ENCODE measurements at regions not wholly inside any gene's neighbourhood (a gene's known extent, or its start where the extent isn't known, plus 50 kb on each side); places are given as distances from the start of the nearest gene placed in this dataset.

GRCh38 chr9:80957801-80958200 lies 731.5 kb downstream of the TLE1 start:
- Histone ChIP-seq H3K27ac (ENCODE audit: low read depth, low read length, severe bottlenecking) (no peak overlapping the region), H3K4me1 (ENCODE audit: control insufficient read depth, insufficient read depth, low read length, poor library complexity, severe bottlenecking) (no peaks in the 10 kb centered on the region), H3K36me3 (ENCODE audit: control insufficient read depth, insufficient read depth, low read length) (no peaks in the 10 kb centered on the region), H3K4me3 (ENCODE audit: extremely low read depth, insufficient read depth, low read length, poor library complexity, severe bottlenecking) (no peak overlapping the region), H3K9me3 (ENCODE audit: control insufficient read depth, low read length) (no peaks in the 10 kb centered on the region)
- no CpG with 5 or more reads among the region's 3 CpGs for WGBS, 2 experiments (ENCODE audit: insufficient coverage in 2 of 2)

- H3K4me3 ChIP-seq (ENCODE audit: extremely low read depth, insufficient read depth, low read length, poor library complexity, severe bottlenecking), result no peak overlapping the region
- 83 to 88% methylated on average over 1 to 2 of the region's 2 CpGs for WGBS, 2 experiments (ENCODE audit: insufficient coverage in 2 of 2)
- H3K4me1 ChIP-seq (ENCODE audit: control insufficient read depth, insufficient read depth, low read length, poor library complexity, severe bottlenecking), result no peaks in the 10 kb centered on the region
- no peaks in the 10 kb centered on the region for H3K36me3 ChIP-seq (ENCODE audit: control insufficient read depth, insufficient read depth, low read length)
- no peak overlapping the region for H3K27ac ChIP-seq (ENCODE audit: low read depth, low read length, severe bottlenecking)
- H3K9me3 ChIP-seq (ENCODE audit: control insufficient read depth, low read length), result no peaks in the 10 kb centered on the region
Observed at GRCh38 chr9:80954521-80954920, 734.8 kb downstream of the TLE1 start.

GRCh38 chr9:80952363-80952922 lies 736.9 kb downstream of the TLE1 start:
- Histone ChIP-seq H3K36me3 (ENCODE audit: control insufficient read depth, insufficient read depth, low read length) (no peaks in the 10 kb centered on the region), H3K4me1 (ENCODE audit: control insufficient read depth, insufficient read depth, low read length, poor library complexity, severe bottlenecking) (no peaks in the 10 kb centered on the region), H3K27ac (ENCODE audit: low read depth, low read length, severe bottlenecking) (no peak overlapping the region), H3K9me3 (ENCODE audit: control insufficient read depth, low read length) (no peaks in the 10 kb centered on the region), H3K4me3 (ENCODE audit: extremely low read depth, insufficient read depth, low read length, poor library complexity, severe bottlenecking) (no peak overlapping the region)
- WGBS, 2 experiments (ENCODE audit: insufficient coverage in 2 of 2), result 78 to 92% methylated on average over 4 of the region's 5 CpGs

GRCh38 chr9:80951675-80952074 lies 737.7 kb downstream of the TLE1 start:
- Histone ChIP-seq H3K9me3 (ENCODE audit: control insufficient read depth, low read length) (no peaks in the 10 kb centered on the region), H3K4me3 (ENCODE audit: extremely low read depth, insufficient read depth, low read length, poor library complexity, severe bottlenecking) (no peak overlapping the region), H3K36me3 (ENCODE audit: control insufficient read depth, insufficient read depth, low read length) (no peaks in the 10 kb centered on the region), H3K4me1 (ENCODE audit: control insufficient read depth, insufficient read depth, low read length, poor library complexity, severe bottlenecking) (no peaks in the 10 kb centered on the region), H3K27ac (ENCODE audit: low read depth, low read length, severe bottlenecking) (no peak overlapping the region)
- 87 to 98% methylated on average over 2 to 5 of the region's 7 CpGs for WGBS, 2 experiments (ENCODE audit: insufficient coverage in 2 of 2)

GRCh38 chr9:80948876-80949275 lies 740.5 kb downstream of the TLE1 start:
- Histone ChIP-seq H3K9me3 (ENCODE audit: control insufficient read depth, low read length) (no peaks in the 10 kb centered on the region), H3K4me3 (ENCODE audit: extremely low read depth, insufficient read depth, low read length, poor library complexity, severe bottlenecking) (no peak overlapping the region), H3K36me3 (ENCODE audit: control insufficient read depth, insufficient read depth, low read length) (no peaks in the 10 kb centered on the region), H3K27ac (ENCODE audit: low read depth, low read length, severe bottlenecking) (no peak overlapping the region), H3K4me1 (ENCODE audit: control insufficient read depth, insufficient read depth, low read length, poor library complexity, severe bottlenecking) (no peaks in the 10 kb centered on the region)
- no CpG with 5 or more reads among the region's 4 CpGs for WGBS, 2 experiments (ENCODE audit: insufficient coverage in 2 of 2)

GRCh38 chr9:80948066-80948465 lies 741.3 kb downstream of the TLE1 start:
- Histone ChIP-seq H3K4me1 (ENCODE audit: control insufficient read depth, insufficient read depth, low read length, poor library complexity, severe bottlenecking) (no peaks in the 10 kb centered on the region), H3K9me3 (ENCODE audit: control insufficient read depth, low read length) (no peaks in the 10 kb centered on the region), H3K36me3 (ENCODE audit: control insufficient read depth, insufficient read depth, low read length) (no peaks in the 10 kb centered on the region), H3K27ac (ENCODE audit: low read depth, low read length, severe bottlenecking) (no peak overlapping the region), H3K4me3 (ENCODE audit: extremely low read depth, insufficient read depth, low read length, poor library complexity, severe bottlenecking) (no peak overlapping the region)
- WGBS, 2 experiments (ENCODE audit: insufficient coverage in 2 of 2), result 79 to 100% methylated on average over 1 to 2 of the region's 3 CpGs

- Histone ChIP-seq H3K27ac (ENCODE audit: low read depth, low read length, severe bottlenecking) (no peak overlapping the region), H3K36me3 (ENCODE audit: control insufficient read depth, insufficient read depth, low read length) (no peaks in the 10 kb centered on the region), H3K4me1 (ENCODE audit: control insufficient read depth, insufficient read depth, low read length, poor library complexity, severe bottlenecking) (no peaks in the 10 kb centered on the region), H3K9me3 (ENCODE audit: control insufficient read depth, low read length) (no peaks in the 10 kb centered on the region), H3K4me3 (ENCODE audit: extremely low read depth, insufficient read depth, low read length, poor library complexity, severe bottlenecking) (no peak overlapping the region)
- no CpG with 5 or more reads among the region's 1 CpG for WGBS, 2 experiments (ENCODE audit: insufficient coverage in 2 of 2)
Observed at GRCh38 chr9:80946496-80947170, 742.7 kb downstream of the TLE1 start.

- WGBS, 2 experiments (ENCODE audit: insufficient coverage in 2 of 2), result 80% methylated on average over 2 of the region's 2 CpGs; no CpG with 5 or more reads in 1 of the 2 experiments
- H3K9me3 ChIP-seq (ENCODE audit: control insufficient read depth, low read length), result no peaks in the 10 kb centered on the region
Observed at GRCh38 chr9:80945436-80945835, 743.9 kb downstream of the TLE1 start.

GRCh38 chr9:80937645-80938044 lies 751.7 kb downstream of the TLE1 start:
- no peaks in the 10 kb centered on the region for H3K9me3 ChIP-seq (ENCODE audit: control insufficient read depth, low read length)
- WGBS, 2 experiments (ENCODE audit: insufficient coverage in 2 of 2), result 80% methylated on average over 1 of the region's 1 CpG
- no peak overlapping the region for H3K4me3 ChIP-seq (ENCODE audit: extremely low read depth, insufficient read depth, low read length, poor library complexity, severe bottlenecking)

More at GRCh38 chr9:80945436-80945835, 743.9 kb downstream of the TLE1 start:
- H3K4me1 ChIP-seq (ENCODE audit: control insufficient read depth, insufficient read depth, low read length, poor library complexity, severe bottlenecking), result no peaks in the 10 kb centered on the region
- H3K27ac ChIP-seq (ENCODE audit: low read depth, low read length, severe bottlenecking), result no peak overlapping the region
- no peaks in the 10 kb centered on the region for H3K36me3 ChIP-seq (ENCODE audit: control insufficient read depth, insufficient read depth, low read length)
- no peak overlapping the region for H3K4me3 ChIP-seq (ENCODE audit: extremely low read depth, insufficient read depth, low read length, poor library complexity, severe bottlenecking)

GRCh38 chr9:80934095-80934494 lies 755.3 kb downstream of the TLE1 start:
- WGBS, 2 experiments (ENCODE audit: insufficient coverage in 2 of 2), result 76 to 79% methylated on average over 3 of the region's 3 CpGs
- Histone ChIP-seq H3K4me3 (ENCODE audit: extremely low read depth, insufficient read depth, low read length, poor library complexity, severe bottlenecking) (no peak overlapping the region), H3K36me3 (ENCODE audit: control insufficient read depth, insufficient read depth, low read length) (no peaks in the 10 kb centered on the region), H3K27ac (ENCODE audit: low read depth, low read length, severe bottlenecking) (no peak overlapping the region), H3K4me1 (ENCODE audit: control insufficient read depth, insufficient read depth, low read length, poor library complexity, severe bottlenecking) (no peaks in the 10 kb centered on the region), H3K9me3 (ENCODE audit: control insufficient read depth, low read length) (no peaks in the 10 kb centered on the region)

More at GRCh38 chr9:80937645-80938044, 751.7 kb downstream of the TLE1 start:
- Histone ChIP-seq H3K36me3 (ENCODE audit: control insufficient read depth, insufficient read depth, low read length) (no peaks in the 10 kb centered on the region), H3K27ac (ENCODE audit: low read depth, low read length, severe bottlenecking) (no peak overlapping the region), H3K4me1 (ENCODE audit: control insufficient read depth, insufficient read depth, low read length, poor library complexity, severe bottlenecking) (no peaks in the 10 kb centered on the region)
